ENCODE measurements at regions not wholly inside any gene's neighbourhood (a gene's known extent, or its start where the extent isn't known, plus 50 kb on each side); places are given as distances from the start of the nearest gene placed in this dataset.

- no peak for TF ChIP-seq YY1 (IDR thresholded peaks at IDR 0.05; ENCODE audit: insufficient read depth, insufficient read length)
- TF ChIP-seq ZNF274 (IDR thresholded peaks at IDR 0.05; ENCODE audit: low read depth, low read length): no peak
- TF ChIP-seq SUZ12 (IDR thresholded peaks at IDR 0.05; ENCODE audit: extremely low read depth, insufficient read depth, insufficient read length): no peak
These were observed 2371.8 kb upstream of the ACO1 start for GRCh38 chr9:30012622-30013021.

All from NT2/D1 (cell line).